HFFc6 (cell line): ENCODE measurements at regions not wholly inside any gene's neighbourhood (a gene's known extent, or its start where the extent isn't known, plus 50 kb on each side); places are given as distances from the start of the nearest gene placed in this dataset.

ENCODE experiments used
- DNase-seq: peaks from one replicate; pipeline ENCODE4 v3.0.0-alpha.2; 2018
- H3K27ac Mint-ChIP-seq: 2 replicates; pipeline ENCODE4 v1.8.0; 2020; ENCODE audit warnings: mild to moderate bottlenecking, mixed read lengths
- H3K27me3 Mint-ChIP-seq: 2 replicates; pipeline ENCODE4 v1.8.0; 2021; ENCODE audit warnings: mild to moderate bottlenecking, moderate library complexity, mixed read lengths; ENCODE audit not compliant: insufficient read depth
- H3K36me3 Mint-ChIP-seq: 2 replicates; pipeline ENCODE4 v1.8.0; 2021; ENCODE audit warnings: low read depth, mixed read lengths
- H3K4me1 Mint-ChIP-seq: 2 replicates; pipeline ENCODE4 v1.8.0; 2020; ENCODE audit warnings: low read depth, mixed read lengths
- H3K4me3 Mint-ChIP-seq: 2 replicates; pipeline ENCODE4 v1.8.0; 2020; ENCODE audit warnings: mild to moderate bottlenecking, moderate library complexity, mixed read lengths
- H3K9me3 Mint-ChIP-seq: 2 replicates; pipeline ENCODE4 v1.8.0; 2020; ENCODE audit warnings: mild to moderate bottlenecking, mixed read lengths
- TF ChIP-seq, protein P1 (sequence below): fragments of 200-600 bp; sonication (generic); IDR thresholded peaks from 2 replicates; pipeline ENCODE4 v1.5.0; 2021; ENCODE audit warnings: antibody characterized with exemption, mild to moderate bottlenecking

DNA sequence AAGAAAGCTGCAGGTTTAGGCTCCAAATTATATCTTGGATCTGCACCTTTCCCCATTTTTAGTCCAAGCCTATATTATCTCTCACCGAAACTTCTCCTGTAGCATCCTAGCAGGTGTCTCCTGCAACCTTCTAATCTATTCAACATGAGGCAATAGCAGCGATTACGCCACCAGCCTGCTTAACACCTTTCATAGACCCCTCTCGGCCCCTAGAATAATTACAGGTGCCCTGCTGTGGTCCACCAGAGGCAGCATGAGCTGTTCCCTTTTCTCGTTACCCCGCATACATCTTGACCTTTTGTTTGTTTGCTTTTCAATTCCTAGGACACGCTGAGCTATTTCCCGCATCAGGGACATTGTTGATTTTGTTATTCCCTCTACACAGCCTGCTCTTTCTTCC lies 361.9 kb downstream of the CYRIA start:
- Mint-ChIP-seq H3K4me3 (no peak overlapping the region), H3K27me3 (no peaks in the 10 kb centered on the region), H3K27ac (no peak overlapping the region), H3K4me1 (no peaks in the 10 kb centered on the region), H3K36me3 (no peaks in the 10 kb centered on the region), H3K9me3 (peaks cover 57% of the 10 kb centered on the region)
- TF ChIP-seq, protein P1, sequence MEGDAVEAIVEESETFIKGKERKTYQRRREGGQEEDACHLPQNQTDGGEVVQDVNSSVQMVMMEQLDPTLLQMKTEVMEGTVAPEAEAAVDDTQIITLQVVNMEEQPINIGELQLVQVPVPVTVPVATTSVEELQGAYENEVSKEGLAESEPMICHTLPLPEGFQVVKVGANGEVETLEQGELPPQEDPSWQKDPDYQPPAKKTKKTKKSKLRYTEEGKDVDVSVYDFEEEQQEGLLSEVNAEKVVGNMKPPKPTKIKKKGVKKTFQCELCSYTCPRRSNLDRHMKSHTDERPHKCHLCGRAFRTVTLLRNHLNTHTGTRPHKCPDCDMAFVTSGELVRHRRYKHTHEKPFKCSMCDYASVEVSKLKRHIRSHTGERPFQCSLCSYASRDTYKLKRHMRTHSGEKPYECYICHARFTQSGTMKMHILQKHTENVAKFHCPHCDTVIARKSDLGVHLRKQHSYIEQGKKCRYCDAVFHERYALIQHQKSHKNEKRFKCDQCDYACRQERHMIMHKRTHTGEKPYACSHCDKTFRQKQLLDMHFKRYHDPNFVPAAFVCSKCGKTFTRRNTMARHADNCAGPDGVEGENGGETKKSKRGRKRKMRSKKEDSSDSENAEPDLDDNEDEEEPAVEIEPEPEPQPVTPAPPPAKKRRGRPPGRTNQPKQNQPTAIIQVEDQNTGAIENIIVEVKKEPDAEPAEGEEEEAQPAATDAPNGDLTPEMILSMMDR: no peak
- DNase-seq: no peak

GRCh38 chr2:16303273-16303577 lies 362.4 kb downstream of the CYRIA start:
- peaks cover 62% of the 10 kb centered on the region for H3K9me3 Mint-ChIP-seq
- TF ChIP-seq, protein P1: no peak
- no peak overlapping the region for H3K4me3 Mint-ChIP-seq
- H3K36me3 Mint-ChIP-seq: no peaks in the 10 kb centered on the region
- H3K27ac Mint-ChIP-seq: no peak overlapping the region
- no peaks in the 10 kb centered on the region for H3K4me1 Mint-ChIP-seq
- H3K27me3 Mint-ChIP-seq: no peaks in the 10 kb centered on the region
- DNase-seq: no peak

- Mint-ChIP-seq H3K36me3 (no peaks in the 10 kb centered on the region), H3K4me1 (no peaks in the 10 kb centered on the region), H3K27me3 (no peaks in the 10 kb centered on the region), H3K27ac (no peak overlapping the region), H3K9me3 (peaks cover 64% of the 10 kb centered on the region), H3K4me3 (no peak overlapping the region)
- DNase-seq: no peak
- TF ChIP-seq, protein P1: no peak
These were observed 362.3 kb downstream of the MYCN start for GRCh38 chr2:16302431-16303272.

GRCh38 chr2:16301961-16302360 lies 361.6 kb downstream of the MYCN start:
- DNase-seq: no peak
- H3K36me3 Mint-ChIP-seq: no peaks in the 10 kb centered on the region
- H3K27me3 Mint-ChIP-seq: no peaks in the 10 kb centered on the region
- TF ChIP-seq, protein P1: no peak
- peaks cover 59% of the 10 kb centered on the region for H3K9me3 Mint-ChIP-seq
- no peak overlapping the region for H3K27ac Mint-ChIP-seq
- H3K4me3 Mint-ChIP-seq: no peak overlapping the region
- no peaks in the 10 kb centered on the region for H3K4me1 Mint-ChIP-seq

- no peaks in the 10 kb centered on the region for H3K4me1 Mint-ChIP-seq
- H3K27ac Mint-ChIP-seq: no peak overlapping the region
- TF ChIP-seq, protein P1: no peak
- no peak for DNase-seq
- 0 out of 2 replicates have a peak, but pooled peaks cover 4% of the 10 kb centered on the region for H3K36me3 Mint-ChIP-seq
- H3K9me3 Mint-ChIP-seq: peaks cover 62% of the 10 kb centered on the region
- no peak overlapping the region for H3K4me3 Mint-ChIP-seq
- no peaks in the 10 kb centered on the region; the same call in 1 of the 2 replicates for H3K27me3 Mint-ChIP-seq
These were observed 358.5 kb downstream of the MYCN start for GRCh38 chr2:16298866-16299265.
